Suprapubic skin (tissue), 4 donors: ENCODE measurements at regions not wholly inside any gene's neighbourhood (a gene's known extent, or its start where the extent isn't known, plus 50 kb on each side); places are given as distances from the start of the nearest gene placed in this dataset.

Source experiments
- EP300 ChIP-seq: sonication (generic); formaldehyde crosslinking; IDR thresholded peaks from one replicate; pipeline ENCODE4 v1.6.1; 2017; ENCODE audit warnings: antibody characterized with exemption
- POLR2A ChIP-seq, 2 donors: fragments of 450-650 bp; IDR thresholded peaks; one replicate each; pipeline ENCODE4 v1.6.1; 2017; ENCODE audit warnings: antibody characterized with exemption in 2 of 2, mild to moderate bottlenecking in 2 of 2, moderate library complexity in 2 of 2
- POLR2AphosphoS5 ChIP-seq, 3 donors: sonication (generic); formaldehyde crosslinking; IDR thresholded peaks; one replicate each; pipeline ENCODE4 v1.6.1; 2017; ENCODE audit warnings: antibody characterized with exemption in 3 of 3
- TF ChIP-seq, protein P1 (sequence below), 2 donors: fragments of 200-600 bp in 1 of 2; fragments of 450-650 bp in 1 of 2; sonication (generic) in 1 of 2; IDR thresholded peaks; one replicate each; pipeline ENCODE4 v1.5.1; 2016 to 2019; ENCODE audit warnings: antibody characterized with exemption in 2 of 2, mild to moderate bottlenecking in 1 of 2, moderate library complexity in 1 of 2

DNA sequence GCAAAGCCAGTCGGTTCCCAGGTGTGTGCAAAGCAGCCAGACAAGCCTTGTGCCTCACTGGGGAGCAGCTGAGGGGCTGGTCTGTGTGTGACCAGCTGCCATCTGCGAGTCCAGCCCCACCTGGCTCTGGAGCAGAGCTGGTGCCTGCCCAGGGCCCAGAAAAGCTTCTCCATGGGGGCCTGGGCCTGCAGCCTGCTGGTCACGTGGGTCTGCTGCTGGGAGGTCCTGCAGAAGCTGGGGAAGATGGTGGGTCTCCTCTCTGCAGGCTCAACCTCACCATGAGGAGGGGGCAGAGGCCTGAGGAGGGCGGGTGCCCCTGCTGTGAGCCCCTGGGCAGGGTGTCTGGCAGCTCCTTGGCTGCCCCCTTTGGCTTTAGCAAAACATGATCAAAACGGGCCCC lies 71.9 kb downstream of the ENGASE start:
- TF ChIP-seq POLR2AphosphoS5 (IDR thresholded peaks at IDR 0.05) (no peak), EP300 (no peak), POLR2A (IDR thresholded peaks at IDR 0.05) (no peak)
- TF ChIP-seq, protein P1, sequence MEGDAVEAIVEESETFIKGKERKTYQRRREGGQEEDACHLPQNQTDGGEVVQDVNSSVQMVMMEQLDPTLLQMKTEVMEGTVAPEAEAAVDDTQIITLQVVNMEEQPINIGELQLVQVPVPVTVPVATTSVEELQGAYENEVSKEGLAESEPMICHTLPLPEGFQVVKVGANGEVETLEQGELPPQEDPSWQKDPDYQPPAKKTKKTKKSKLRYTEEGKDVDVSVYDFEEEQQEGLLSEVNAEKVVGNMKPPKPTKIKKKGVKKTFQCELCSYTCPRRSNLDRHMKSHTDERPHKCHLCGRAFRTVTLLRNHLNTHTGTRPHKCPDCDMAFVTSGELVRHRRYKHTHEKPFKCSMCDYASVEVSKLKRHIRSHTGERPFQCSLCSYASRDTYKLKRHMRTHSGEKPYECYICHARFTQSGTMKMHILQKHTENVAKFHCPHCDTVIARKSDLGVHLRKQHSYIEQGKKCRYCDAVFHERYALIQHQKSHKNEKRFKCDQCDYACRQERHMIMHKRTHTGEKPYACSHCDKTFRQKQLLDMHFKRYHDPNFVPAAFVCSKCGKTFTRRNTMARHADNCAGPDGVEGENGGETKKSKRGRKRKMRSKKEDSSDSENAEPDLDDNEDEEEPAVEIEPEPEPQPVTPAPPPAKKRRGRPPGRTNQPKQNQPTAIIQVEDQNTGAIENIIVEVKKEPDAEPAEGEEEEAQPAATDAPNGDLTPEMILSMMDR (IDR thresholded peaks at IDR 0.05), result no peak
